ENCODE measurements at regions not wholly inside any gene's neighbourhood (a gene's known extent, or its start where the extent isn't known, plus 50 kb on each side); places are given as distances from the start of the nearest gene placed in this dataset.

- ATAC-seq (no peak), DNase-seq (no peak)
- Histone ChIP-seq H3K79me2 (ENCODE audit: low read length) (no peaks in the 10 kb centered on the region), H3F3A (ENCODE audit: low read length, unreplicated experiment) (no peaks in the 10 kb centered on the region), H3K4me3 (ENCODE audit: low read length) (no peak overlapping the region), H3K9me3 (ENCODE audit: low read length) (no peaks in the 10 kb centered on the region), H3K4me2 (ENCODE audit: low read length) (no peak overlapping the region), H3K4me1 (ENCODE audit: insufficient read depth, low read length) (no peaks in the 10 kb centered on the region), H3K9me2 (replicated peaks; ENCODE audit: low read length) (no peaks in the 10 kb centered on the region), H3K36me3 (ENCODE audit: low read depth, low read length) (no peaks in the 10 kb centered on the region), H3K27ac (ENCODE audit: low read length) (no peak overlapping the region), H4K20me1 (ENCODE audit: low read length) (no peaks in the 10 kb centered on the region), H2AFZ (ENCODE audit: low read length) (no peak overlapping the region), H3K27me3 (ENCODE audit: low read length) (0 out of 2 replicates have a peak, but pooled peaks cover 10% of the 10 kb centered on the region), H3K9ac (ENCODE audit: low read length) (no peak overlapping the region)
- intact Hi-C loops (cut with micrococcal nuclease), result no loop called here
- TF ChIP-seq CTCF (conservative IDR thresholded peaks at IDR 0.05; ENCODE audit: low read depth, low read length), result no peak
- TF ChIP-seq EZH2 (IDR thresholded peaks at IDR 0.05; ENCODE audit: low read length, unreplicated experiment), result no peak
- TF ChIP-seq EZH2phosphoT487 (IDR thresholded peaks at IDR 0.05; ENCODE audit: borderline replicate concordance, low read length), result no peak
- ChIA-PET CTCF (no interaction called here), POLR2A (ENCODE audit: unreplicated experiment) (no interaction called here)
- no TSS peak for BruUV-seq (replicated peaks)
Measured at GRCh38 chr4:109359040-109359646, 56.7 kb upstream of the COL25A1 start.

DNA sequence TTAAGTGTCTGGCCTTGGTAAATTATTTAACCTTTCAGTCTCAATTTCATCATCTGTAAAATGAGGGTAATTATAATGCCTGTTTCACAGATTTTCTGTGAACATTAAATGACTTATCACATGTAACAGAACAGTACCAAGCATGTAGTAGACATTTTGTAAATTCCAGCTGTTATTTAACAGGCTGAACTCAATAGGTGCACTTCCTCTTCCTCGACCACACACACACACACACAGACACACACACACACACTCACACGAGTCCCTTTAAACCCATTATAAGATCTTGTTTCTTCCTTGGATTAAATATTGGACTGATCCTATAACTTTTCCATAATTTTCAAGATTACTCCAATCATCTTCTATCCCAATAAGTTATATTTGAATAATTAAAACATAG lies 53.4 kb upstream of the COL25A1 start:
- H4K20me1 ChIP-seq (ENCODE audit: low read length), result no peaks in the 10 kb centered on the region
- intact Hi-C loops (cut with micrococcal nuclease), result no loop called here
- no TSS peak for BruUV-seq (replicated peaks)
- no peaks in the 10 kb centered on the region for H3K4me1 ChIP-seq (ENCODE audit: insufficient read depth, low read length)
- 0 out of 2 replicates have a peak, but pooled peaks cover 7% of the 10 kb centered on the region for H3K27me3 ChIP-seq (ENCODE audit: low read length)
- no peak overlapping the region for H3K9ac ChIP-seq (ENCODE audit: low read length)
- H3K79me2 ChIP-seq (ENCODE audit: low read length), result no peaks in the 10 kb centered on the region
- no peak overlapping the region for H3K4me2 ChIP-seq (ENCODE audit: low read length)
- POLR2A ChIA-PET (ENCODE audit: unreplicated experiment), result no interaction called here
- CTCF ChIA-PET, result no interaction called here
- H3F3A ChIP-seq (ENCODE audit: low read length, unreplicated experiment), result no peaks in the 10 kb centered on the region
- ATAC-seq, result no peak
- H2AFZ ChIP-seq (ENCODE audit: low read length), result no peak overlapping the region
- TF ChIP-seq CTCF (conservative IDR thresholded peaks at IDR 0.05; ENCODE audit: low read depth, low read length), result no peak
- no peak for TF ChIP-seq EZH2phosphoT487 (IDR thresholded peaks at IDR 0.05; ENCODE audit: borderline replicate concordance, low read length)
- TF ChIP-seq EZH2 (IDR thresholded peaks at IDR 0.05; ENCODE audit: low read length, unreplicated experiment), result no peak
- no peaks in the 10 kb centered on the region for H3K9me3 ChIP-seq (ENCODE audit: low read length)
- no peak overlapping the region for H3K4me3 ChIP-seq (ENCODE audit: low read length)
- no peaks in the 10 kb centered on the region for H3K36me3 ChIP-seq (ENCODE audit: low read depth, low read length)
- DNase-seq, result no peak
- no peak overlapping the region for H3K27ac ChIP-seq (ENCODE audit: low read length)
- H3K9me2 ChIP-seq (replicated peaks; ENCODE audit: low read length), result no peaks in the 10 kb centered on the region

- no TSS peak for BruUV-seq (replicated peaks)
- H4K20me1 ChIP-seq (ENCODE audit: low read length), result no peaks in the 10 kb centered on the region
- no peaks in the 10 kb centered on the region for H3K79me2 ChIP-seq (ENCODE audit: low read length)
- no peak overlapping the region for H3K4me2 ChIP-seq (ENCODE audit: low read length)
- H2AFZ ChIP-seq (ENCODE audit: low read length), result no peak overlapping the region
- TF ChIP-seq EZH2 (IDR thresholded peaks at IDR 0.05; ENCODE audit: low read length, unreplicated experiment) (no peak), CTCF (conservative IDR thresholded peaks at IDR 0.05; ENCODE audit: low read depth, low read length) (no peak), EZH2phosphoT487 (IDR thresholded peaks at IDR 0.05; ENCODE audit: borderline replicate concordance, low read length) (no peak)
- 0 out of 2 replicates have a peak, but pooled peaks cover 7% of the 10 kb centered on the region for H3K27me3 ChIP-seq (ENCODE audit: low read length)
- H3F3A ChIP-seq (ENCODE audit: low read length, unreplicated experiment), result no peaks in the 10 kb centered on the region
- intact Hi-C loops (cut with micrococcal nuclease), result no loop called here
- no peak overlapping the region for H3K27ac ChIP-seq (ENCODE audit: low read length)
- ATAC-seq, result no peak
- H3K4me3 ChIP-seq (ENCODE audit: low read length), result no peak overlapping the region
- H3K9me2 ChIP-seq (replicated peaks; ENCODE audit: low read length), result no peaks in the 10 kb centered on the region
- ChIA-PET POLR2A (ENCODE audit: unreplicated experiment) (no interaction called here), CTCF (no interaction called here)
- H3K36me3 ChIP-seq (ENCODE audit: low read depth, low read length), result no peaks in the 10 kb centered on the region
- no peak for DNase-seq
- H3K4me1 ChIP-seq (ENCODE audit: insufficient read depth, low read length), result no peaks in the 10 kb centered on the region
- H3K9ac ChIP-seq (ENCODE audit: low read length), result no peak overlapping the region
- H3K9me3 ChIP-seq (ENCODE audit: low read length), result no peaks in the 10 kb centered on the region
Measured at GRCh38 chr4:109352941-109353340, 50.5 kb upstream of the COL25A1 start.

Measured in PC-3 (cell line).